Astrocyte (in vitro differentiated cells and primary cell): ENCODE measurements at regions not wholly inside any gene's neighbourhood (a gene's known extent, or its start where the extent isn't known, plus 50 kb on each side); places are given as distances from the start of the nearest gene placed in this dataset.

ENCODE experiments used
- DNase-seq: peaks from one replicate; pipeline ENCODE4 v3.0.0-alpha.2; 2010; ENCODE audit warnings: low read depth
- FAIRE-seq: peaks from 2 replicates; lab custom pipeline; 2011; peaks lifted over from hg19 to GRCh38; lab: Jason Lieb, UNC
- H2AFZ ChIP-seq: 2 replicates; pipeline ENCODE4 v1.6.0; 2012; ENCODE audit warnings: low read depth, low read length, inconsistent platforms
- H3K27ac ChIP-seq: 2 replicates; pipeline ENCODE4 v1.5.1; 2011; ENCODE audit warnings: low read depth, low read length, inconsistent platforms
- H3K27me3 ChIP-seq: 2 replicates; pipeline ENCODE4 v1.6.0; 2011; ENCODE audit warnings: low read length, inconsistent platforms; ENCODE audit not compliant: insufficient read depth
- H3K36me3 ChIP-seq: 2 replicates; pipeline ENCODE4 v1.5.1; 2011; ENCODE audit warnings: low read length, inconsistent platforms; ENCODE audit not compliant: insufficient read depth
- H3K4me1 ChIP-seq: 2 replicates; pipeline ENCODE4 v1.5.1; 2011; ENCODE audit warnings: low read length, inconsistent platforms; ENCODE audit not compliant: insufficient read depth
- H3K4me2 ChIP-seq: 2 replicates; pipeline ENCODE4 v1.6.0; 2012; ENCODE audit warnings: low read length, inconsistent platforms
- H3K4me3 ChIP-seq: 2 replicates; pipeline ENCODE4 v1.5.1; 2011; ENCODE audit warnings: low read depth, mild to moderate bottlenecking, low read length, inconsistent platforms; ENCODE audit not compliant: insufficient read depth
- H3K79me2 ChIP-seq: 2 replicates; pipeline ENCODE4 v1.6.0; 2012; ENCODE audit warnings: mild to moderate bottlenecking, low read length, inconsistent platforms; ENCODE audit not compliant: insufficient read depth
- H3K9ac ChIP-seq: 2 replicates; pipeline ENCODE4 v1.6.0; 2012; ENCODE audit warnings: mild to moderate bottlenecking, low read length, inconsistent platforms
- H3K9me3 ChIP-seq: 2 replicates; pipeline ENCODE4 v1.5.1; 2012; ENCODE audit warnings: low read depth, mild to moderate bottlenecking, low read length, inconsistent platforms; ENCODE audit not compliant: insufficient read depth
- H4K20me1 ChIP-seq: 2 replicates; pipeline ENCODE4 v1.6.0; 2012; ENCODE audit warnings: low read length, inconsistent platforms; ENCODE audit not compliant: insufficient read depth
- H3K27ac Mint-ChIP-seq: one replicate; pipeline ENCODE4 v1.8.0; 2021; ENCODE audit warnings: mild to moderate bottlenecking, mixed read lengths; ENCODE audit not compliant: unreplicated experiment
- H3K27me3 Mint-ChIP-seq: one replicate; pipeline ENCODE4 v1.8.0; 2021; ENCODE audit warnings: low read depth, mixed read lengths; ENCODE audit not compliant: unreplicated experiment
- H3K36me3 Mint-ChIP-seq: one replicate; pipeline ENCODE4 v1.8.0; 2021; ENCODE audit warnings: low read depth, mixed read lengths; ENCODE audit not compliant: unreplicated experiment
- H3K4me1 Mint-ChIP-seq: one replicate; pipeline ENCODE4 v1.8.0; 2021; ENCODE audit warnings: low read depth, mixed read lengths; ENCODE audit not compliant: unreplicated experiment
- H3K4me3 Mint-ChIP-seq: one replicate; pipeline ENCODE4 v1.8.0; 2021; ENCODE audit warnings: mild to moderate bottlenecking, moderate library complexity, mixed read lengths; ENCODE audit not compliant: unreplicated experiment
- H3K9me3 Mint-ChIP-seq: one replicate; pipeline ENCODE4 v1.8.0; 2021; ENCODE audit warnings: mild to moderate bottlenecking, mixed read lengths; ENCODE audit not compliant: unreplicated experiment
- EZH2 ChIP-seq: IDR thresholded peaks from 2 replicates; pipeline ENCODE4 v1.6.1; 2012; ENCODE audit warnings: mild to moderate bottlenecking, low read length, inconsistent platforms; ENCODE audit not compliant: insufficient read depth
- TF ChIP-seq, protein P1 (sequence below): IDR thresholded peaks from 2 replicates; pipeline ENCODE4 v1.5.1; 2011; ENCODE audit warnings: low read depth, mild to moderate bottlenecking, inconsistent platforms, low read length, moderate library complexity; ENCODE audit not compliant: insufficient read depth

DNA sequence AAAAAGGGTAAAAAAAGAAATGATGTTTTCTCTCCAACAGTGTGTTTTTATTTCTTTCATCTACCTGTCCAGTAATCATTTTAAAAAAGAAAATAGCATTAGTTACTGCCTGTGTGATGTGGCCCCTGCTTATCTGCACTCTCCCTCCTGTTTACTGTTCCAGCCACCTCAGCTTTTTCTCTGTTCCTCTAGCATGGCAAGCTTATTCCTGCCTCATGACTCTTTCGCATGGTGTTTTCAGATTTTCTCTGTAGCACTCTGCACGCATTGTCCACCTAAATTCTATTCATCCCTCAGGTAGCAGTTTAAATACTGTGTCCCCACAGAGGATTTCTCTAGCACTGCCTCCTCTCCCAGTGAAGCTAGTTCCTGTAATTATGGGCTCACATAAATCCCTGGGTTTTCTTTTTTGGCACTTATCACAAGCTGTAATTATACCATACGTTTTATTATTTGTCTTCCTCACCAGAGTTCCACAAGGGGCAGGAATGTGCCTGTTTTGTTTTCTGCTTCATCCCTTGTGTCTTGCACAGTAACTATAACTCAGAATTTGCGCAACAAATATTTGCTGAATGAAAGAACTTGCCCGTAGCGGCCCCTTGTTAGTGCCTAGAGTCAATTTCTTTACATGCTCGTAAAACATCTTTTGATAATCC lies 51.4 kb upstream of the LRIG2 start:
- FAIRE-seq (no peak), DNase-seq (no peak)
- no peaks in the 10 kb centered on the region for H3K36me3 ChIP-seq
- no peak overlapping the region for H3K4me2 ChIP-seq
- H3K36me3 Mint-ChIP-seq: no peaks in the 10 kb centered on the region
- no peaks in the 10 kb centered on the region for H3K27me3 Mint-ChIP-seq
- no peaks in the 10 kb centered on the region for H3K4me1 ChIP-seq
- no peaks in the 10 kb centered on the region for H3K27me3 ChIP-seq
- H4K20me1 ChIP-seq: no peaks in the 10 kb centered on the region
- H3K4me3 ChIP-seq: no peak overlapping the region
- no peaks in the 10 kb centered on the region for H3K9me3 ChIP-seq
- TF ChIP-seq, protein P1, sequence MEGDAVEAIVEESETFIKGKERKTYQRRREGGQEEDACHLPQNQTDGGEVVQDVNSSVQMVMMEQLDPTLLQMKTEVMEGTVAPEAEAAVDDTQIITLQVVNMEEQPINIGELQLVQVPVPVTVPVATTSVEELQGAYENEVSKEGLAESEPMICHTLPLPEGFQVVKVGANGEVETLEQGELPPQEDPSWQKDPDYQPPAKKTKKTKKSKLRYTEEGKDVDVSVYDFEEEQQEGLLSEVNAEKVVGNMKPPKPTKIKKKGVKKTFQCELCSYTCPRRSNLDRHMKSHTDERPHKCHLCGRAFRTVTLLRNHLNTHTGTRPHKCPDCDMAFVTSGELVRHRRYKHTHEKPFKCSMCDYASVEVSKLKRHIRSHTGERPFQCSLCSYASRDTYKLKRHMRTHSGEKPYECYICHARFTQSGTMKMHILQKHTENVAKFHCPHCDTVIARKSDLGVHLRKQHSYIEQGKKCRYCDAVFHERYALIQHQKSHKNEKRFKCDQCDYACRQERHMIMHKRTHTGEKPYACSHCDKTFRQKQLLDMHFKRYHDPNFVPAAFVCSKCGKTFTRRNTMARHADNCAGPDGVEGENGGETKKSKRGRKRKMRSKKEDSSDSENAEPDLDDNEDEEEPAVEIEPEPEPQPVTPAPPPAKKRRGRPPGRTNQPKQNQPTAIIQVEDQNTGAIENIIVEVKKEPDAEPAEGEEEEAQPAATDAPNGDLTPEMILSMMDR: no peak
- no peak for TF ChIP-seq EZH2
- H3K79me2 ChIP-seq: no peaks in the 10 kb centered on the region
- no peak overlapping the region for H3K9ac ChIP-seq
- H2AFZ ChIP-seq: no peak overlapping the region
- no peaks in the 10 kb centered on the region for H3K9me3 Mint-ChIP-seq
- H3K27ac Mint-ChIP-seq: no peak overlapping the region
- no peak overlapping the region for H3K4me3 Mint-ChIP-seq
- H3K4me1 Mint-ChIP-seq: no peaks in the 10 kb centered on the region
- H3K27ac ChIP-seq: no peak overlapping the region
